ENCODE measurements at regions not wholly inside any gene's neighbourhood (a gene's known extent, or its start where the extent isn't known, plus 50 kb on each side); places are given as distances from the start of the nearest gene placed in this dataset.
A peak's percentile ranks its signal among the peaks of the same experiment; 100 is the strongest.

- DNase-seq (ENCODE audit: low read depth, low spot score) = no peak
Measured at GRCh38 chr18:22624176-22624575, 206.5 kb upstream of the CTAGE1 start.

- no peak for DNase-seq (ENCODE audit: low read depth, low spot score)
Measured at GRCh38 chr18:22625406-22625805, 207.7 kb upstream of the CTAGE1 start.

DNA sequence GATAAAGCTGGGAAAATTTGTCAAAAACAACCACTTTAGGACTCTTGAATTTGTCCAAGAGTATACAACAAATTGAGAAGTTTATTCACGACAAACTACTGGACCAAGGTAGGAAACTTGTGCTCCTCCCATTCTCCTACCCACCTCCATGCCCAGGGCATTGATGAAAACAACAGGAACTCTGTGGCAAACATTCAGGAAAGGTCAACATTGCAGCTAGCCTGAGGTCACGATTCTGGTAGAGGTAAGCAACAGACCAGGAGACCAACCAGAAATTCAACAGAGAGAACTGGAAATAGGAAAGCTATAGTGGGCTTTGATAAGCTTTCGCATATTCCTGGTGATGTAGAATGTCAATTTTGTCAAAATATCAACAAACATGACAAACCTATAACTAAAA is 209.1 kb upstream of the CTAGE1 start:
- no peak for DNase-seq (ENCODE audit: low read depth, low spot score)

GRCh38 chr18:22627506-22627905 is 209.8 kb upstream of the CTAGE1 start:
- DNase-seq (ENCODE audit: low read depth, low spot score) = no peak

DNA sequence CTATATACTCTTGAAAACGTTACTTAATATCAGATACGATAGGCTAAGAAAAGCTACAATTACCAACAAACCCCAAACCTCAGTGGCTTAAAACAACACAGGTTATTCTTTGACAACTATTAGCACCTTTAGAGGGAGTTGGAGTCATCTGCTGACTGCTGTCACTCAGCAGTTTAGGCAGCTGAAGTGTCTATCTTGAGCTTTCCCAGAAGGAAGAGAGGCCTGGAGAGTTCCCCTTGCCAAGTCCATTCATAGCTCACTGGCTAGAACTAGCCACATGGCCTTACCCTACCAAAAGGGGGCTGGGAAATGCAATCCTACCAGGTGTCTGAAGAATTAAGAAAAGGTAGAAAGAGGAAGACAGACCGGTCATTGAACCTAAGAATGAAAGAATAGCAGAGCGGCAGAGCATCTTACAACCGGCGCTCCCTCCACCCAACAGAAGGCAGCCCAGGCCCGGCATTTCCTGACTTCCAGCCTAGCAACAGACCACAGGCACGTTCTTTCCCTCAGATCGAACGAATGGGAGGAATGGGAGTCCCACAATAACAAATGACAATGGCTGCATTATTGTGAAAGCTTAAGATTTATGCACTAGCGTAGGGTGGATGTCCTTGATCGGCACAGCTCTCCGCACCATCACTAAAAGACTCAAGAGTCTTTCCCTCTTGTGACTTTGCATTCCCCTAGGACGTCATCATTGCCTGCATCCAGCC is 211.2 kb upstream of the CTAGE1 start:
- no peak for DNase-seq (ENCODE audit: low read depth, low spot score)

GRCh38 chr18:22630980-22631379 is 213.3 kb upstream of the CTAGE1 start:
- DNase-seq (ENCODE audit: low read depth, low spot score) = no peak

DNA sequence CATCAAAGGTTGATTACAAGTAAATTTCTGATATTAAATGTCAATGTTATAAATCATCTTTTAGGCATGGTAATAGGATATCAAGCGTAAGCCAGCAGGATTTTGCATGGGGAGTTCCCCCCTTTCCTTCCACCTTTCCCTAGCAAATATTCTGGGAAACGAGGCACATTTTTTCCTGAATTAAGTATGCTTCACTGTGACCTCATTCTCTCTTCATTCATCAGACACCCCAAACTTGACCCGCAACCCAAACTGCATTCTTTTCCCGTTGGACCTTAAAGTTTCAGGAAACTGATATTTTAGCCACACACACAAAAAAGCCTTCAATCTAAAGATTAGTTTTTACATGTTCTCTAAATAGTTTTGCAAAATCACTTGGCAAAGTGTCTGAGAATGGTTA is 214.5 kb upstream of the CTAGE1 start:
- no peak for DNase-seq (ENCODE audit: low read depth, low spot score)

DNA sequence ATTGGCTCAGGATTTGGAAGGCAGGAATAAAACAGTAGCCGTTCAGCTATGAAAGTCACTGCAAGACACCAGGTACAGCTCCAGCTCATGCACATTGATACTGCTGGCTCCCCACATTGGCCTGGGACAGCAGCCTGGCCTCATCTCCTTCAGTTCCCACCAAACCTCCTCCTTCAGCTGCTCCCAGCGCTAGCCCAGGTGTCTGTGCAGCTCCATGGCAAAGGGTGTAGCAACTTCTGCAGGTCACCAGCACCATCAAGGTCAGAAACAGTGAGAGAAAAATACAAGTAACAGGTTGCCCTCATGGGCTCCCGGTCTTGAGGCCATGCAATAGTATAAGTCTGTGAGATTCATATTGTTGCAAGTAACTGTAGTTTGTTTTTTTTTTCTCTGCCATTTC is 216.7 kb upstream of the CTAGE1 start:
- DNase-seq (ENCODE audit: low read depth, low spot score) = no peak

DNA sequence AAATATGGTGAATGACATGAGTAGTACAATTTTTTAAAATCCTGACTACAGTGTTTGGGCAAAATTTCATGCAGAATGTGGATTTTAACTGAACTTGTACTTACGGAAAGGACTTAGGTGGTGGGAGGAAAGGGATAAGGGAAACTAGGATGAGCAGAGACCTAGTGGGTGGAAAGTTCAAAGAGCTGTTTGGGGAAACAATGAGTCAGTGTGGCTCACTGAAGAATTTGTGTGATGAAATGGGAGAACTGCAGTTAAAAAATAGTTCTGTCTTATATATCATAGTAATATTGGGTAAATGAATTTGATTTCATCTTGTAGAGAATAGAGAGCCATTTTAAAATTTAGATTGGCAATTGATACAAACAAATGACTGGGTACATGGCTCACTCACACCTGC is 220.1 kb upstream of the CTAGE1 start:
- DNase-seq (ENCODE audit: low read depth, low spot score) = peak; percentile 22

DNA sequence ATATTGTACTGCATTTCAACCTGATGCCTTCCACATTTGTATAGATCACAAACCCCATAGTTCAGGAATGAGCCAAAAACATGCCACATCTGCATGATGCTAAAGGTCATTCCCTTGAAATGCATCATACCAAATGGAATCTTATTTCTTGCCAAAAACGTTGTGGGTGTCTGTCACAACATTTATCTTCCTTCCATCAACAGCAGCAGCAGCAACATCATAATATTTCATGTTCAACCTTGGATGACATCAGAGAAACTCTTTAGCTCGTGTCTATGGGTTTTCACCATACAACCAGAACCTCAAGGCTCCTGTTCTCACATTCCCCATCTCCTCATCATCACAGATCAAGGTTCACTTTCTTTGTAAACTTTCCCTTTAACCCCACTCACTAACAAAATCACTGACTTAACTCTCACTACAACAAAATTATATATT is 221.3 kb upstream of the CTAGE1 start:
- peak; percentile 36 for DNase-seq (ENCODE audit: low read depth, low spot score)

GRCh38 chr18:22639561-22639960 is 221.8 kb upstream of the CTAGE1 start:
- no peak for DNase-seq (ENCODE audit: low read depth, low spot score)

DNA sequence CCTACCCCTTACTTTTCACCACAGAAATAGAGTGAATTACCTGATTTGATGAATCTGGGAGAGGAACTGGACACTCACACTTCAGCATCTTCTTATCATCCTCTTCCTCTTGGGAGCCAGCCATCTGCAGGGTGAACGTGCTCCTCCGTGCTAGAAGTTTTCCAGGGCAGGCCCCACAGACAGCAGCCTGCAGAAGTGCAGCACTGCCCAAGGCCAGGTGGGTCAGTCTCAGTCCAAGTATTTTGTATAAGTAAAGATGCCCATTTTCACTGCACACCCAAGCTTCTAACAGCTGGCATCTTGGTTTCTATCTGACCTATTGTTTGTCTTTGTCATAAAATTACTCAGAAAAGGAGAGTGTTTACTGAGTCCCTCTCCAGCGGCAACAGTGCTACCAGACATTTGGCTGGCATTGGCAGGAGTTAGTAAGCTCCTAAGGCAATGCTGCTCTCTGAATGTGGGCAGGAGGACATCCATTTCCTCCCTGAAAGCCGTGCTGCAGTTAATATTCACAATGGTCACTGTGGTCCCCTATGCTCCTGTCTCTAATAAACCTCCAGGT is 222.6 kb upstream of the CTAGE1 start:
- DNase-seq (ENCODE audit: low read depth, low spot score) = no peak

- no peak for DNase-seq (ENCODE audit: low read depth, low spot score)
Measured at GRCh38 chr18:22641958-22642357, 224.2 kb upstream of the CTAGE1 start.

GRCh38 chr18:22643731-22644130 is 226.0 kb upstream of the CTAGE1 start:
- DNase-seq (ENCODE audit: low read depth, low spot score) = peak; percentile 46

DNA sequence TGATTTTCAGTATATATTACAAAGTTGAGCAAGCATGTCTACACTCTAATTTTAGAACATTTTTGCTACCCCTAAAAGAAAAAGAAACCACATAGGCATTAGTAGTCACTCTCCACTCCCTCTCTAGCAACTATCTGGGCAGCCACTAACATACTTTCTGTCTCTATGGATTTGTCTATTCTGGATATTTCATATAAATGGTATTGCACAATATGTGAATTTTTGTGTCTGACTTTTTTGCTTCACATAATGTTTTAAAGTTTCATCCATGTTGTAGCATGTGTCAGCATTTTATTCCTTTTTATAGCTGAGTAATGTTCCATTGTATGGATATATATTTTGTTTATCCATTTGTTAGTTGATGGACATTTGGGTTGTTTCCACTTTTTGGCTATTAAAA is 232.5 kb upstream of the CTAGE1 start:
- no peak for DNase-seq (ENCODE audit: low read depth, low spot score)

- no peak for DNase-seq (ENCODE audit: low read depth, low spot score)
Measured at GRCh38 chr18:22657619-22658018, 239.9 kb upstream of the CTAGE1 start.

DNA sequence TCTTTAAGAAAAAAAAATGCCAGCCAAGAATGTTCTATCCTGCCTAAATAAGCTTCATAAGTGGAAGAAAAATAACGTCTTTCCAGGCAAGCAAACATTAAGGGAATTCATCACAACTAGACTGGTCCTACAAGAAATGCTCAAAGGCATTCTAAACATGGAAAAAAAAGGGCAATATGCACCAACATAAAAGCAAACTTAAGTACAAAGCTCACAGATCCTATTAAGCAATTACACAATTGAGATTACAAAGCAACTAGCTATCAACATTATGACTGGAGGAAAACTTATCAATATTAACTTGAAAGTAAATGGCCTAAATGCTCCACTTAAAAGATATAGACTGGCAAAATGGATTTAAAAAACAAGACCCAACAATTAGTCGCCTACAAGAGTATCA is 240.6 kb upstream of the CTAGE1 start:
- no peak for DNase-seq (ENCODE audit: low read depth, low spot score)

DNA sequence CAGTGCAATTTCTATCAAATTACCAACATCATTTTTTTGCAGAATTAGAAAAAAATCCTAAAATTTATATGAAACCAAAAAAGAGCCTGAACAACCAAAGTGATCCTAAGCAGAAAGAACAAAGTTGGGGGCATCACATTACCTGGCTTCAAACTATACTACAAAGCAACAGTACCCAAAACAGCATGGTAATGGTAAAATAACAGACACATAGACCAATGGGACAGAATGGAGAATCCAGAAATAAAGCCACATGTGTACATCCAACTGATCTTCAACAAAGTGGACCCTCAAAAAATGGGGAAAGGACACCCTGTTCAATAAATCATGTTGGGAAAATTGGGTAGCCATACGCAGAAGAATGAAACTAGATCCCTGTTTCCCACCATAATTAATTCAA is 245.7 kb upstream of the CTAGE1 start:
- DNase-seq (ENCODE audit: low read depth, low spot score) = no peak

GRCh38 chr18:22666411-22666940 is 248.8 kb upstream of the CTAGE1 start:
- DNase-seq (ENCODE audit: low read depth, low spot score) = no peak

DNA sequence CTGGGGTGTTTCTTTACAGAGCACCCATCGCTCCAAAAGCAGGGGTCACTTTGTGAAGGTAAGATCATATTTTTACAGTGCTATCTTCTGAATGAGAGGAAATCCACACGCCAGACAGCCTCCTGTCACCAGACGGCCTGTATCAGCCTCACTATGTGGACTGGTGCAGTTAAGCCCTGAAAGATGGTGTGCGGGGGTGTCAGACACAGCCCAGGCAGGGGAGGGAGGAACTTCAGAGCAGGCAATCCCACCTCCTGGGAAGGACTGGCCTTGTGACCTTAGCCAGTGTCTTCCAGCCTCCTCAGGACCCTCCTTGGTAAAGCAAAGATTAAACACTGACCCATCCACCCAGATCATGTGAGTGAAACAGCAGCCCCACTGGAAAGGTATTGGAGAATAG is 249.4 kb upstream of the CTAGE1 start:
- no peak for DNase-seq (ENCODE audit: low read depth, low spot score)

DNA sequence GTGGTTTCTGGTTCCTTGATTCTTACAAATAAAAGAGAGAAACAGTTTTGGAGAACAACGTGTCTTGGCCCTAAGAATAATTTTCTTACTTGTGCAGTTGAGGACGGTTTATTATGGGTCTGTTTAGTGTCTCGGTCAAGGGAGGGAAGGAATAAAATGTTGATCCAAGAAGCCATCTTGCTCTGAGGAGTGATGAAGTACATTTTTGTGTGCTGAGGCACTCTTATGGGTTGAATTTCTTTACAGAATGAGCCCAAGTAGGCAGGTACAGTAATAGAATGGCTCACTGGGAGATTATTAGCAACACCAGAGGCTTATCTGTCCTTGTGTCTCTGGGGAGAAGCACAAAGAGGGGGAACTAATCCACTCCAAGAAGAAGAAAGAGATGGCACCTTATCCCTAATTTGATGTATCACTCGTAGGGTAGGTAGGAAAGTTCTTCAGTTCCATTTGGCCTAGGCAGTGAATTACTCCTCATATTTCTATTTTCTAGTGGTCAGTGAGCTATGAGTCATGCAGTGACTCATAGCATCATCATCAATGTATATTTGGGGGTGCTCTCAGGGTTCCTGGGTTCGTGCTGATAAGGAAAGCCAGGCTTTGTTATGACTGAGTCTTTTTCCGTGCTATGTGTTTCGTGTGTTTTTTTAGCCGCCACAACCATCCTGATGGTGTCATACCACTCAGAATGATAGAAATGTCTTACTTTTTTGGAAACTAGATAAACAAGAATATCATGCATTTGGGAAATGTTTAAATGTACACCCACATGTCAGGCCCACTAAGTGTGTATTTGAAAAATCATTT is 250.1 kb upstream of the CTAGE1 start:
- peak; percentile 93 for DNase-seq (ENCODE audit: low read depth, low spot score)

DNA sequence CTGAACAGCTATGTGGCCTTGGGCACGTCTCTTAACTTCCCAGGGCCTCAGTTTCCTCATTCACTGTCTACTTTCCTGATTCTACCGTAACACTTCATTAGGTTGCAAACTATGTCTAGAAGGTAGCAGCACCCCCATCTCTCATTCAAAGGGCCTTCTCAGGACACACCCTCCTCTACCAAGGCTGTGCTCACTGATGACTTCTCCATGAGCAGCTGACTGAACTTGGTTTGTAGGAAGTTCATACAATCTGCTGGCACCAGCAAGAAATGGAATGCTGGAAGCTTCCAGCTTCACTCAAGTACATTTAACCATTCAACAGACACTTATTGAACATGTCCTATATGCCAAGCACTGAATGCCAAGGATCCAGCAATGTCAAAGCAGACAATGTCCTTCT is 250.8 kb upstream of the CTAGE1 start:
- DNase-seq (ENCODE audit: low read depth, low spot score) = peak; percentile 42

DNA sequence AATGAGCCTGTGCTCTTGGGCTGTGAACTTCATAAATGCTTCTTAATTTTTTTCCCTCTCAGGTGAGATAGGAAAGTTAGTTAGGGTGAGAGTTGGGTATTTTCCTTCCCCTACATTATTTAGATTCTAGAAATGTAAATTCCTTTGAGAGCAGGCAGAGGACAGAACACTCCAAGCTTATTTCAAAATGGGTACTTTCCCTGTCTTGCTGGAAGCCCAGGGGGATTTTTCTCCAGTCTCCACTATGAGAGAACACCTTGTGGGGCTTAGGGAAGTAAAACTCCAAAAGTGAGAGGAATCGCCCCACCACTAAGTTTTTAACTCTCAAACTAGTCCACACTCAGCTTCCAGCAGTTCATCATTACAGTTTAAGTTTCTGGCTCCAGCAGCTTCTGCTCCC is 253.2 kb upstream of the CTAGE1 start:
- DNase-seq (ENCODE audit: low read depth, low spot score) = no peak
